IMR-90 (cell line): ENCODE measurements at regions not wholly inside any gene's neighbourhood (a gene's known extent, or its start where the extent isn't known, plus 50 kb on each side); places are given as distances from the start of the nearest gene placed in this dataset.

Experiments used
- ATAC-seq: fragments of 200-7000 bp; cut with Tn5 transposase; 2 replicates; pipeline ENCODE4 v1.9.1; 2020; ENCODE audit warnings: low read depth, mild to moderate bottlenecking, moderate library complexity
- BruUV-seq: library from RNA; stranded (reverse); fragments of 400-500 nt; replicated peaks from 2 replicates; lab custom pipeline; 2021; lab: Mats Ljungman, UMichigan
- CTCF ChIA-PET: fragments of 300-600 bp; formaldehyde crosslinking; extraction: SDS; loops from one replicate; lab custom pipeline; 2021; ENCODE audit warnings: antibody characterized with exemption; lab: Yijun Ruan, JAX
- POLR2A ChIA-PET: fragments of 300-600 bp; sonication (Branson Sonifier 250); formaldehyde crosslinking; loops from one replicate; lab custom pipeline; 2022; ENCODE audit warnings: antibody characterized with exemption; ENCODE audit not compliant: unreplicated experiment; lab: Charles Lee
- DNase-seq: peaks from one replicate; pipeline ENCODE4 v3.0.0; 2013
- H2AFZ ChIP-seq: replicated peaks from 2 replicates; pipeline ENCODE3; 2013; ENCODE audit warnings: low read length, mild to moderate bottlenecking; ENCODE audit not compliant: poor library complexity
- H2AK5ac ChIP-seq: 2 replicates; pipeline ENCODE4 v1.6.1; 2013; ENCODE audit warnings: low read depth, low read length, inconsistent platforms
- H2AK9ac ChIP-seq: replicated peaks from 2 replicates; pipeline ENCODE3; 2013; ENCODE audit warnings: mild to moderate bottlenecking, low read depth, low read length, moderate library complexity; ENCODE audit not compliant: poor library complexity
- H2BK120ac ChIP-seq: 2 replicates; pipeline ENCODE4 v1.6.1; 2013; ENCODE audit warnings: low read depth, low read length, inconsistent platforms
- H2BK15ac ChIP-seq: 3 replicates; pipeline ENCODE4 v1.6.1; 2013; ENCODE audit warnings: low read depth, low read length, inconsistent platforms
- H2BK20ac ChIP-seq: 2 replicates; pipeline ENCODE4 v1.6.1; 2013; ENCODE audit warnings: low read depth, mild to moderate bottlenecking, inconsistent platforms, low read length, moderate library complexity
- H2BK5ac ChIP-seq: 2 replicates; pipeline ENCODE4 v1.6.1; 2013; ENCODE audit warnings: mild to moderate bottlenecking, low read depth, low read length, inconsistent platforms; ENCODE audit not compliant: poor library complexity, severe bottlenecking
- H3K14ac ChIP-seq: replicated peaks from 2 replicates; pipeline ENCODE4 v1.6.1; 2013; ENCODE audit warnings: low read depth, low read length, inconsistent platforms
- H3K18ac ChIP-seq: 2 replicates; pipeline ENCODE4 v1.6.1; 2013; ENCODE audit warnings: low read depth, low read length, control low read depth
- H3K23ac ChIP-seq: 2 replicates; pipeline ENCODE4 v1.6.1; 2013; ENCODE audit warnings: low read depth, low read length, inconsistent platforms
- H3K27ac ChIP-seq: 2 replicates; pipeline ENCODE4 v1.5.1; 2013; ENCODE audit warnings: mild to moderate bottlenecking, control low read depth, low read length; ENCODE audit not compliant: insufficient read depth
- H3K27me3 ChIP-seq: 2 replicates; pipeline ENCODE4 v1.6.1; 2013; ENCODE audit warnings: low read length; ENCODE audit not compliant: control insufficient read depth, insufficient read depth
- H3K36me3 ChIP-seq: 2 replicates; pipeline ENCODE4 v1.6.1; 2013; ENCODE audit warnings: low read length, mixed read lengths; ENCODE audit not compliant: control insufficient read depth, insufficient read depth
- H3K4ac ChIP-seq: 2 replicates; pipeline ENCODE4 v1.6.1; 2013; ENCODE audit warnings: low read depth, low read length, inconsistent platforms
- H3K4me1 ChIP-seq: 2 replicates; pipeline ENCODE4 v1.6.1; 2013; ENCODE audit warnings: low read length, mixed read lengths; ENCODE audit not compliant: control insufficient read depth, insufficient read depth
- H3K4me2 ChIP-seq: 2 replicates; pipeline ENCODE4 v1.6.1; 2013; ENCODE audit warnings: low read depth, mild to moderate bottlenecking, control low read depth, low read length, moderate library complexity
- H3K4me3 ChIP-seq: 2 replicates; pipeline ENCODE4 v1.5.1; 2013; ENCODE audit warnings: low read depth, mild to moderate bottlenecking, control low read depth, low read length, moderate library complexity; ENCODE audit not compliant: insufficient read depth
- H3K56ac ChIP-seq: 2 replicates; pipeline ENCODE4 v1.6.1; 2013; ENCODE audit warnings: low read length, inconsistent platforms; ENCODE audit not compliant: insufficient read depth; ENCODE audit errors: extremely low read depth
- H3K79me1 ChIP-seq, 2 experiments: 2 replicates each; pipeline ENCODE4 v1.6.1; 2013; ENCODE audit warnings: low read length in 2 of 2, inconsistent platforms in 1 of 2, low read depth in 1 of 2
- H3K9ac ChIP-seq: 2 replicates; pipeline ENCODE4 v1.6.1; 2013; ENCODE audit warnings: low read depth, low read length, control low read depth
- H3K9me1 ChIP-seq: 2 replicates; pipeline ENCODE4 v1.6.1; 2013; ENCODE audit warnings: low read length, inconsistent platforms; ENCODE audit not compliant: insufficient read depth
- H3K9me3 ChIP-seq: 2 replicates; pipeline ENCODE4 v1.6.1; 2013; ENCODE audit warnings: low read length; ENCODE audit not compliant: control insufficient read depth, insufficient read depth
- H4K20me1 ChIP-seq: 2 replicates; pipeline ENCODE4 v1.6.1; 2013; ENCODE audit warnings: low read length, inconsistent platforms; ENCODE audit not compliant: insufficient read depth
- H4K5ac ChIP-seq: 2 replicates; pipeline ENCODE4 v1.6.1; 2013; ENCODE audit warnings: mild to moderate bottlenecking, low read depth, low read length, control low read depth
- H4K8ac ChIP-seq, 2 experiments: 2 replicates each; pipeline ENCODE4 v1.6.1; 2013; ENCODE audit warnings: low read depth in 2 of 2, low read length in 2 of 2, control low read depth in 1 of 2, inconsistent platforms in 1 of 2
- H4K91ac ChIP-seq: 2 replicates; pipeline ENCODE4 v1.6.1; 2013; ENCODE audit warnings: low read depth, low read length, inconsistent platforms; ENCODE audit not compliant: insufficient read depth
- BHLHE40 ChIP-seq: fragments of 150-350 bp; IDR thresholded peaks from 2 replicates; pipeline ENCODE4 v1.6.1; 2016; ENCODE audit warnings: mild to moderate bottlenecking, low read depth, low read length
- FOS ChIP-seq: fragments of 150-350 bp; IDR thresholded peaks from 2 replicates; pipeline ENCODE4 v1.6.1; 2016; ENCODE audit warnings: low read depth, low read length
- MAFK ChIP-seq: IDR thresholded peaks from 2 replicates; pipeline ENCODE4 v1.6.1; 2012; ENCODE audit warnings: low read depth, low read length, improper control_type of control experiment
- MAZ ChIP-seq: IDR thresholded peaks from 2 replicates; pipeline ENCODE4 v1.6.1; 2012; ENCODE audit warnings: low read depth, mild to moderate bottlenecking, low read length, improper control_type of control experiment, moderate library complexity, borderline replicate concordance
- NFE2L2 ChIP-seq: fragments of 150-350 bp; IDR thresholded peaks from 2 replicates; pipeline ENCODE4 v1.6.1; 2016; ENCODE audit warnings: low read depth, mild to moderate bottlenecking, low read length
- RAD21 ChIP-seq: IDR thresholded peaks from 2 replicates; pipeline ENCODE4 v1.6.1; 2012; ENCODE audit warnings: low read length, improper control_type of control experiment
- RCOR1 ChIP-seq: IDR thresholded peaks from 2 replicates; pipeline ENCODE4 v1.6.1; 2012; ENCODE audit warnings: mild to moderate bottlenecking, low read length, improper control_type of control experiment; ENCODE audit not compliant: insufficient replicate concordance
- USF2 ChIP-seq: fragments of 150-350 bp; IDR thresholded peaks from 2 replicates; pipeline ENCODE4 v1.6.1; 2017; ENCODE audit warnings: mild to moderate bottlenecking, antibody characterized with exemption, low read length, low read depth
- WGBS, 2 experiments: methylation state at CpG; one replicate each; pipeline versions ENCODE4 v1.1.5 to v1.1.7; 2013; ENCODE audit warnings: missing lambda C conversion rate in 2 of 2; ENCODE audit not compliant: insufficient read length in 1 of 2; ENCODE audit errors: extremely low coverage in 2 of 2; 5-methylcytosine and 5-hydroxymethylcytosine counted together
- dilution Hi-C: fragments of 300-500 bp; cut with HindIII; formaldehyde crosslinking; loops from one replicate; pipeline ENCODE4 v1.14.3; 2018; ENCODE audit warnings: low sequenced_read_pairs; ENCODE audit not compliant: unreplicated experiment
- in situ Hi-C: fragments of 300-500 bp; cut with MboI; formaldehyde crosslinking; loops from 3 replicates; pipeline ENCODE4 v1.14.3; 2019; ENCODE audit warnings: low sequenced_read_pairs, inconsistent platforms, mixed read lengths
- intact Hi-C: fragments of 100-400 bp; cut with micrococcal nuclease; formaldehyde crosslinking; loops from 2 replicates; pipeline ENCODE4 v1.10.0; 2022

DNA sequence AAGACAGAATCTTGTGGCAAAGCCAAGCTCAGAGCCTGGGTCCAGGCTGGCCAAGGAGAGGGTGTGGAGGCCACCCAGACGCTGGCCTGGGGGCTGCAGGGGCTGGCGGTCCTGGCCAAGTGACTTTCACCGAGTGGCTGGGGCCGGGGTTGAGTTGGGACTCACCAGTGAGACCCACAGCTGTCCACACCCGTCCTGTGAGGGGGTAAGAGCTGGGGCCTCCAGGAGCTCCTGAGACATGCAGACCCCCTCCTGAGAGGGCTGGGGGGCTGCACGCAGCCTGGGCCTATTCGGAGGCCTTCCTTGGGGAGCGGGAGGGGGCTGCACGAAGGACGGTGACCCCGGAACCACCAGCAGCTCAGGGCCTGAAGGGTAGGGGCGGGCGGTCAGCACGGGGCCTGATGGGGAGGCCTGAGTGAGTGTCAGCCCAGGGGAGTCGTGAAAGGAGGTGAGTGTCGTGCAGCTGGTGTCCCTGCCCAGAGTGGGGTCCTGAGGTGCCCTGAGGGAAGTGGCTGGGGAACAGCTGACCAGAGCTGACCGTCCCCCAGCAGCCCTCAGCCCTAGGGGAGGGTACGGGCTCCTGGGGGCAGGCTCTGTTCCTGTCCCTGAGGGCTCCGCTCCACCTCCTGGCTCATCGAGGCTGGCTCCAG, 100.9 kb downstream of the FOXL3 start:
- no peak overlapping the region for H2AFZ ChIP-seq
- dilution Hi-C loops = no loop called here
- no peak overlapping the region for H3K56ac ChIP-seq
- no peak overlapping the region for H4K91ac ChIP-seq
- H3K27ac ChIP-seq = no peak overlapping the region
- intact Hi-C loops = no loop called here
- no peak overlapping the region for H2BK20ac ChIP-seq
- H2AK9ac ChIP-seq = no peak overlapping the region
- DNase-seq (no peak), ATAC-seq (no peak)
- H3K36me3 ChIP-seq = no peaks in the 10 kb centered on the region
- no TSS peak for BruUV-seq
- H3K4me2 ChIP-seq = no peak overlapping the region
- H3K9me3 ChIP-seq = peaks cover 12% of the 10 kb centered on the region
- no peak overlapping the region for H4K8ac ChIP-seq
- no peak overlapping the region for H3K4me3 ChIP-seq
- TF ChIP-seq USF2 (no peak), BHLHE40 (no peak), MAFK (no peak), RAD21 (no peak), RCOR1 (no peak), MAZ (no peak), NFE2L2 (no peak), FOS (no peak)
- H2BK5ac ChIP-seq = no peak overlapping the region
- no peaks in the 10 kb centered on the region for H3K9me1 ChIP-seq
- in situ Hi-C loops = no loop called here
- H3K4me1 ChIP-seq = no peaks in the 10 kb centered on the region
- H3K9ac ChIP-seq = no peak overlapping the region
- H3K14ac ChIP-seq = no peak overlapping the region
- H4K20me1 ChIP-seq = no peaks in the 10 kb centered on the region
- no peak overlapping the region for H3K4ac ChIP-seq
- WGBS, 2 experiments = 40% methylated on average over 2 of the region's 20 CpGs; no CpG with 5 or more reads in 1 of the 2 experiments
- no peak overlapping the region for H3K18ac ChIP-seq
- no peak overlapping the region for H3K23ac ChIP-seq
- no peak overlapping the region for H2BK120ac ChIP-seq
- no peak overlapping the region for H4K5ac ChIP-seq
- H2AK5ac ChIP-seq = no peak overlapping the region
- CTCF ChIA-PET = no interaction called here
- no peaks in the 10 kb centered on the region; the same call in 1 of the 2 replicates for H3K27me3 ChIP-seq
- no peaks in the 10 kb centered on the region for H3K79me1 ChIP-seq
- POLR2A ChIA-PET = no interaction called here
- H2BK15ac ChIP-seq = no peak overlapping the region
